HUES64 (cell line): ENCODE measurements at regions not wholly inside any gene's neighbourhood (a gene's known extent, or its start where the extent isn't known, plus 50 kb on each side); places are given as distances from the start of the nearest gene placed in this dataset.
"Not testable (repeated sequence)": the region's sequence is repeated elsewhere in the genome, so short reads cannot be mapped to it uniquely, and the experiment has no call there.

Experiments
- H3K27ac ChIP-seq: 2 replicates; pipeline ENCODE4 v1.7.0; 2013; ENCODE audit warnings: low read depth, low read length, inconsistent platforms
- H3K27me3 ChIP-seq: 2 replicates; pipeline ENCODE4 v1.6.1; 2013; ENCODE audit warnings: mild to moderate bottlenecking, low read length; ENCODE audit not compliant: insufficient read depth
- H3K36me3 ChIP-seq: 2 replicates; pipeline ENCODE4 v1.6.1; 2013; ENCODE audit warnings: mild to moderate bottlenecking, low read length; ENCODE audit not compliant: insufficient read depth
- H3K4me1 ChIP-seq: 2 replicates; pipeline ENCODE4 v1.6.1; 2013; ENCODE audit warnings: mild to moderate bottlenecking, low read length, moderate library complexity; ENCODE audit not compliant: insufficient read depth
- H3K4me3 ChIP-seq: 2 replicates; pipeline ENCODE4 v1.5.1; 2013; ENCODE audit warnings: mild to moderate bottlenecking, low read length, moderate library complexity
- H3K9ac ChIP-seq: 2 replicates; pipeline ENCODE4 v1.6.1; 2013; ENCODE audit warnings: mild to moderate bottlenecking, low read depth, low read length
- H3K9me3 ChIP-seq: 2 replicates; pipeline ENCODE4 v1.6.1; 2013; ENCODE audit warnings: low read depth, low read length; ENCODE audit not compliant: insufficient read depth
- WGBS: fragments of 150-250, 120-280 bp; methylation state at CpG from one replicate; pipeline ENCODE4 v1.1.7; 2013; ENCODE audit warnings: missing lambda C conversion rate; 5-methylcytosine and 5-hydroxymethylcytosine counted together

- H3K36me3 ChIP-seq = no peaks in the 10 kb centered on the region
- no peaks in the 10 kb centered on the region for H3K27me3 ChIP-seq
- no peak overlapping the region for H3K4me3 ChIP-seq
- H3K9ac ChIP-seq = no peak overlapping the region
- H3K4me1 ChIP-seq = no peaks in the 10 kb centered on the region
- 88% methylated on average over 4 of the region's 4 CpGs for WGBS
- no peaks in the 10 kb centered on the region for H3K9me3 ChIP-seq
- no peak overlapping the region for H3K27ac ChIP-seq
These were observed 159.9 kb upstream of the JUN start for GRCh38 chr1:58943776-58944175.

- no peak overlapping the region for H3K4me3 ChIP-seq
- no peak overlapping the region for H3K27ac ChIP-seq
- no peaks in the 10 kb centered on the region for H3K36me3 ChIP-seq
- H3K27me3 ChIP-seq = no peaks in the 10 kb centered on the region
- 94% methylated on average over 3 of the region's 3 CpGs for WGBS
- H3K4me1 ChIP-seq = no peaks in the 10 kb centered on the region
- no peak overlapping the region for H3K9ac ChIP-seq
- no peaks in the 10 kb centered on the region for H3K9me3 ChIP-seq
These were observed 160.6 kb upstream of the JUN start for GRCh38 chr1:58944439-58944838.

GRCh38 chr1:58946390-58946789 lies 162.5 kb upstream of the JUN start:
- Histone ChIP-seq H3K27me3 (no peaks in the 10 kb centered on the region), H3K9ac (no peak overlapping the region), H3K27ac (no peak overlapping the region), H3K9me3 (no peaks in the 10 kb centered on the region), H3K4me1 (no peaks in the 10 kb centered on the region), H3K4me3 (no peak overlapping the region), H3K36me3 (no peaks in the 10 kb centered on the region)
- 100% methylated on average over 3 of the region's 4 CpGs for WGBS

GRCh38 chr1:58948671-58949070 lies 164.8 kb upstream of the JUN start:
- H3K27me3 ChIP-seq = no peaks in the 10 kb centered on the region
- no peak overlapping the region for H3K4me3 ChIP-seq
- no peak overlapping the region for H3K9ac ChIP-seq
- H3K4me1 ChIP-seq = no peaks in the 10 kb centered on the region
- H3K27ac ChIP-seq = no peak overlapping the region
- H3K36me3 ChIP-seq = no peaks in the 10 kb centered on the region
- no peaks in the 10 kb centered on the region for H3K9me3 ChIP-seq

- H3K4me3 ChIP-seq = no peak overlapping the region
- no peaks in the 10 kb centered on the region for H3K27me3 ChIP-seq
- WGBS = 100% methylated on average over 2 of the region's 3 CpGs
- no peak overlapping the region for H3K27ac ChIP-seq
- no peaks in the 10 kb centered on the region for H3K4me1 ChIP-seq
- no peak overlapping the region for H3K9ac ChIP-seq
- H3K9me3 ChIP-seq = no peaks in the 10 kb centered on the region
- no peaks in the 10 kb centered on the region for H3K36me3 ChIP-seq
These were observed 165.8 kb upstream of the JUN start for GRCh38 chr1:58949551-58950220.

- Histone ChIP-seq H3K4me1 (no peaks in the 10 kb centered on the region), H3K27ac (no peak overlapping the region), H3K9ac (no peak overlapping the region), H3K9me3 (no peaks in the 10 kb centered on the region), H3K4me3 (no peak overlapping the region), H3K36me3 (no peaks in the 10 kb centered on the region), H3K27me3 (no peaks in the 10 kb centered on the region)
- 91% methylated on average over 7 of the region's 7 CpGs for WGBS
These were observed 167.1 kb upstream of the JUN start for GRCh38 chr1:58950897-58951296.

DNA sequence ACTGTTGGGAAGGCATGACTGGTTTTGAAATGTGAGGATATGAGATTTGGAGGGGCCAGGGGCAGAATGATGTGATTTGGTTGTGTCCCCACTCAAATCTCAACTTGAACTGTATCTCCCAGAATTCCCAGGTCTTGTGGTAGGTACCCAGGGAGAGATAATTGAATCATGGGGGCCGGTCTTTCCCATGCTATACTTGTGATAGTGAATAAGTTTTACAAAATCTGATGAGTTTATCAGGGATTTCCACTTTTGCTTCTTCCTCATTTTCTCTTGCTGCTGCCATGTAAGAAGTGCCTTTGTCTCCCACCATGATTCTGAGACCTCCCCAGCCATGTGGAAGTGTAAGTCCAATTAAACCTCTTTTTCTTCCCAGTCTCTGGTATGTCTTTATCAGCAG lies 170.1 kb upstream of the JUN start:
- not testable (repeated sequence) for H3K27me3 ChIP-seq, H3K27ac ChIP-seq, H3K36me3 ChIP-seq, H3K9ac ChIP-seq, H3K4me3 ChIP-seq, H3K4me1 ChIP-seq
- WGBS = 100% methylated on average over 1 of the region's 1 CpG
- H3K9me3 ChIP-seq = peaks cover 16% of the 10 kb centered on the region

DNA sequence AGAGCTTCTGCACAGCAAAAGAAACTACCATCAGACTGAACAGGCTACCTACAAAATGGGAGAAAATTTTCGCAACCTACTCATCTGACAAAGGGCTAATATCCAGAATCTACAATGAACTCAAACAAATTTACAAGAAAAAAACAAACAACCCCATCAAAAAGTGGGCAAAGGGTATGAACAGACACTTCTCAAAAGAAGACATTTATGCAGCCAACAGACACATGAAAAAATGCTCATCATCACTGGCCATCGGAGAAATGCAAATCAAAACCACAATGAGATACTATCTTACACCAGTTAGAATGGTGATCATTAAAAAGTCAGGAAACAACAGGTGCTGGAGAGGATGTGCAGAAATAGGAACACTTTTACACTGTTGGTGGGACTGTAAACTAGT lies 179.4 kb upstream of the JUN start:
- not testable (repeated sequence) for H3K9ac ChIP-seq, H3K36me3 ChIP-seq, H3K4me1 ChIP-seq, H3K27me3 ChIP-seq, H3K27ac ChIP-seq, H3K4me3 ChIP-seq, H3K9me3 ChIP-seq
- no CpG with 5 or more reads among the region's 2 CpGs for WGBS

DNA sequence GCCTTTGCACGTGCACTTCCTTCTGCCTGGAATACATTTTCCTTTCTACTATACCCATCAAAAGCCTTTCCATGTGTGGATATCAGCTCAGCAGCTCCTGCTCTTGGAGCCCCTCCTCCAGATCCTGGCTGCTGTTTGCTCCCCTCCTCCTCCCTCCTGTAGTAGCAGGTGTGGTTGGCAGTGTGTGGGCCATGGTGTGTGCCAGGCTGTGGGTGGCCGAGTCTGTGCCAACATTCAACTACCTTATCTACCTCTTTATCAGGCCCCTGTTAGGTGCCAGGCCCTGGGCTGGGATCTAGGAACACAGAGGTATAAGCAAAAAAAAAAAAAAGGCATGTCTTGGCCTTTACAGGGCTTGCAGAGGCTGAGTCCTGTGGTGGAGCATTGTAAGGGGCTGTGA lies 180.6 kb upstream of the JUN start:
- no peaks in the 10 kb centered on the region for H3K27me3 ChIP-seq
- no peaks in the 10 kb centered on the region for H3K36me3 ChIP-seq
- no peaks in the 10 kb centered on the region for H3K4me1 ChIP-seq
- 84% methylated on average over 2 of the region's 2 CpGs for WGBS
- no peak overlapping the region for H3K9ac ChIP-seq
- H3K4me3 ChIP-seq = no peak overlapping the region
- no peaks in the 10 kb centered on the region for H3K9me3 ChIP-seq
- H3K27ac ChIP-seq = no peak overlapping the region

DNA sequence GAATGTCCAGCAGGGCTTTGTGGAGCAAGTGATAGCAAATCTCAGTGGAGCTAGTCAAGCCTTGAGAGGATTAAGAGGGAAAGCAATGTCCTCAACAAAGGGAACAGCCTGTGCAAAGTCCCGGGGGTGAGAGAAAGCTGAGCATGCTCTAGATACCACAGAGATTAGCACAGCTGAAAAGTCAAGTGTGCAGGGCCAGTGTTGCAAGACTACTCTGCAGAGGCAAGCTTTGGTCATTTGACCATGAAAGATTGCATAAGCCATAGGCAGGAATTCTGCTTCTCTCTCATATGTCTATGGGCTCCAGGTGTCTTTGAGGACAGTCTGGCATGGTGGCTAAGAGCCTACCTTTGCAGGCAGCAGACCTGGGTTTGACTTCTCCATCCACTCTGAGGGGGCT lies 181.0 kb upstream of the JUN start:
- 85% methylated on average over 1 of the region's 1 CpG for WGBS
- Histone ChIP-seq H3K4me1 (no peaks in the 10 kb centered on the region), H3K27ac (no peak overlapping the region), H3K9ac (no peak overlapping the region), H3K4me3 (no peak overlapping the region), H3K27me3 (no peaks in the 10 kb centered on the region), H3K9me3 (no peaks in the 10 kb centered on the region), H3K36me3 (no peaks in the 10 kb centered on the region)

- 91% methylated on average over 6 of the region's 6 CpGs for WGBS
- H3K4me1 ChIP-seq = no peaks in the 10 kb centered on the region
- H3K9me3 ChIP-seq = no peaks in the 10 kb centered on the region
- H3K27me3 ChIP-seq = no peaks in the 10 kb centered on the region
- no peak overlapping the region for H3K4me3 ChIP-seq
- no peaks in the 10 kb centered on the region for H3K36me3 ChIP-seq
- no peak overlapping the region for H3K27ac ChIP-seq
- no peak overlapping the region for H3K9ac ChIP-seq
These were observed 182.5 kb upstream of the JUN start for GRCh38 chr1:58966103-58966916.
